Hematopoietic multipotent progenitor cell treated with erythropoietin and hydrocortisone succinate and interleukin-3 and kit ligand, for 4 days (in vitro differentiated cells): ENCODE measurements at regions not wholly inside any gene's neighbourhood (a gene's known extent, or its start where the extent isn't known, plus 50 kb on each side); places are given as distances from the start of the nearest gene placed in this dataset.

Source experiments
- DNase-seq: peaks from one replicate; pipeline ENCODE4 v3.0.0-alpha.2; 2015

- DNase-seq = no peak
These were observed 851.6 kb upstream of the SALL3 start for GRCh38 chr18:78128004-78128403.

- no peak for DNase-seq
These were observed 850.4 kb upstream of the SALL3 start for GRCh38 chr18:78129260-78129659.

GRCh38 chr18:78130232-78131195, 849.1 kb upstream of the SALL3 start:
- no peak for DNase-seq

GRCh38 chr18:78133729-78134128, 845.9 kb upstream of the SALL3 start:
- no peak for DNase-seq

- no peak for DNase-seq
These were observed 842.6 kb upstream of the SALL3 start for GRCh38 chr18:78136986-78137385.

- no peak for DNase-seq
These were observed 840.6 kb upstream of the SALL3 start for GRCh38 chr18:78138983-78139496.

GRCh38 chr18:78140294-78140693, 839.3 kb upstream of the SALL3 start:
- DNase-seq = no peak

- DNase-seq = no peak
These were observed 834.9 kb upstream of the SALL3 start for GRCh38 chr18:78144669-78145068.

- no peak for DNase-seq
These were observed 834.5 kb upstream of the SALL3 start for GRCh38 chr18:78145096-78145495.

GRCh38 chr18:78146136-78147085, 833.2 kb upstream of the SALL3 start:
- no peak for DNase-seq

- no peak for DNase-seq
These were observed 829.0 kb upstream of the SALL3 start for GRCh38 chr18:78150590-78150989.

- no peak for DNase-seq
These were observed 828.4 kb upstream of the SALL3 start for GRCh38 chr18:78151234-78151633.

- no peak for DNase-seq
These were observed 827.5 kb upstream of the SALL3 start for GRCh38 chr18:78151948-78152725.

GRCh38 chr18:78153362-78153761, 826.3 kb upstream of the SALL3 start:
- no peak for DNase-seq

GRCh38 chr18:78154444-78154843, 825.2 kb upstream of the SALL3 start:
- no peak for DNase-seq

GRCh38 chr18:78154853-78155252, 824.8 kb upstream of the SALL3 start:
- no peak for DNase-seq

- DNase-seq = no peak
These were observed 823.2 kb upstream of the SALL3 start for GRCh38 chr18:78156466-78156865.

- DNase-seq = no peak
These were observed 820.7 kb upstream of the SALL3 start for GRCh38 chr18:78158943-78159342.

- DNase-seq = no peak
These were observed 820.2 kb upstream of the SALL3 start for GRCh38 chr18:78159397-78159796.

- no peak for DNase-seq
These were observed 818.5 kb upstream of the SALL3 start for GRCh38 chr18:78160961-78161656.

- no peak for DNase-seq
These were observed 814.1 kb upstream of the SALL3 start for GRCh38 chr18:78165525-78165924.

- no peak for DNase-seq
These were observed 811.1 kb upstream of the SALL3 start for GRCh38 chr18:78168526-78168925.
